CD8-positive, alpha-beta memory T cell (primary cell): ENCODE measurements at regions not wholly inside any gene's neighbourhood (a gene's known extent, or its start where the extent isn't known, plus 50 kb on each side); places are given as distances from the start of the nearest gene placed in this dataset.

ENCODE experiments used
- CTCF ChIA-PET: fragments of 350-600 bp; sonication (Branson Sonifier 250); formaldehyde crosslinking; loops from one replicate; lab custom pipeline; 2021; ENCODE audit warnings: antibody characterized with exemption; lab: Charles Lee
- POLR2A ChIA-PET: fragments of 350-600 bp; sonication (Branson Sonifier 250); formaldehyde crosslinking; loops from one replicate; lab custom pipeline; 2021; ENCODE audit warnings: antibody characterized with exemption; lab: Charles Lee
- DNase-seq, 5 donors: peaks; one replicate each; pipeline versions ENCODE4 v3.0.0 to v3.0.0-alpha.2; 2020 to 2022; ENCODE audit warnings: mixed read lengths in 1 of 5
- H3K27ac ChIP-seq: one replicate; pipeline ENCODE4 v1.7.0; 2013; ENCODE audit warnings: low read depth, mild to moderate bottlenecking, low read length, moderate library complexity
- H3K27me3 ChIP-seq: 2 replicates; pipeline ENCODE4 v1.7.0; 2013; ENCODE audit warnings: low read length, mild to moderate bottlenecking; ENCODE audit not compliant: insufficient read depth, poor library complexity, severe bottlenecking
- H3K36me3 ChIP-seq: 2 replicates; pipeline ENCODE4 v1.7.0; 2013; ENCODE audit warnings: mild to moderate bottlenecking, low read length, moderate library complexity; ENCODE audit not compliant: insufficient read depth
- H3K4me1 ChIP-seq: 2 replicates; pipeline ENCODE4 v1.7.0; 2013; ENCODE audit warnings: mild to moderate bottlenecking, low read length, moderate library complexity; ENCODE audit not compliant: insufficient read depth
- H3K4me3 ChIP-seq: 2 replicates; pipeline ENCODE4 v1.7.0; 2013; ENCODE audit warnings: mild to moderate bottlenecking, low read length
- H3K9me3 ChIP-seq: 2 replicates; pipeline ENCODE4 v1.7.0; 2013; ENCODE audit warnings: mild to moderate bottlenecking, low read length
- H3K27ac Mint-ChIP-seq, 8 donors: one replicate each; pipeline ENCODE4 v1.8.0; 2020 to 2021; ENCODE audit warnings: mixed read lengths in 8 of 8, mild to moderate bottlenecking in 6 of 8, inconsistent platforms in 3 of 8, moderate library complexity in 3 of 8
- H3K27me3 Mint-ChIP-seq, 2 donors: one replicate each; pipeline ENCODE4 v1.8.0; 2020 to 2021; ENCODE audit warnings: mixed read lengths in 2 of 2, mild to moderate bottlenecking in 1 of 2, moderate library complexity in 1 of 2
- H3K36me3 Mint-ChIP-seq, 3 donors: one replicate each; pipeline ENCODE4 v1.8.0; 2020 to 2021; ENCODE audit warnings: mixed read lengths in 3 of 3, inconsistent platforms in 1 of 3, mild to moderate bottlenecking in 1 of 3
- H3K4me1 Mint-ChIP-seq, 3 donors: one replicate each; pipeline ENCODE4 v1.8.0; 2020 to 2021; ENCODE audit warnings: mixed read lengths in 3 of 3, inconsistent platforms in 1 of 3, mild to moderate bottlenecking in 1 of 3
- H3K4me3 Mint-ChIP-seq, 7 donors: one replicate each; pipeline ENCODE4 v1.8.0; 2020 to 2021; ENCODE audit warnings: mixed read lengths in 7 of 7, mild to moderate bottlenecking in 6 of 7, moderate library complexity in 4 of 7, inconsistent platforms in 2 of 7
- H3K9me3 Mint-ChIP-seq, 5 donors: one replicate each; pipeline ENCODE4 v1.8.0; 2020 to 2022; ENCODE audit warnings: mixed read lengths in 5 of 5, mild to moderate bottlenecking in 3 of 5, moderate library complexity in 2 of 5, inconsistent platforms in 1 of 5

DNA sequence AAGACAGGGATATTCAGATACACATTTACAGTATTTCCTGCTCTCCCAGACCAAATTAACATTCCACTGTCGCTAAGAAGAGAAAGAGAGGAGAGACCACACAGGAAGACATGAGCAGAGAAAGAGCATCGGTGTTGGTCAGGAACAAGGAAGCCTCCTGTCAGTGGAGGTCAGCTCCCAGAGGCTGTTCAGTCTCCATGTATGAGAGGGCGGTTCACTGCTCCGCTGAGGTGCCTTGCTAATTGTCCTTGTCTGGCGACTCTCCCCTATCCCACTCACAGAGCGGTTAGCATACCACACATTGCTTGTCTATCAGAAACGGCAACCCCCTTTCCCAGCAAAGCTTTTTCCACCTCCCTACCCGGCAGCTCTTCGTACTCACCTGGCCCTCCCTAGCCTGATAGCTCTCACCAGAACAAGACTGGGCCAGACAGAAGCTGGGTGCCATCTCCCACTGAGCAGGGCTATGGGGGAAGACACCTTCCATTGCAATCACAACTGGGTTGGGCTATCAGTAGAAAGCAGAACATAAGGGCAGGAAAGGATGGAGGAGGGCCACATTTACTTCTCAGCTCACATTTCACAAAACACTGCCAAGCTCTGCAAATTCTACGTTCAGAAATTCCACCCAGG is 58.6 kb upstream of the LMNB1 start:
- DNase-seq, result no peak
- Histone ChIP-seq H3K4me1 (no peaks in the 10 kb centered on the region), H3K4me3 (no peak overlapping the region), H3K9me3 (no peaks in the 10 kb centered on the region), H3K27ac (no peak overlapping the region), H3K27me3 (no peaks in the 10 kb centered on the region), H3K36me3 (no peaks in the 10 kb centered on the region)
- POLR2A ChIA-PET, result no interaction called here
- Mint-ChIP-seq H3K4me3 (no peak overlapping the region), H3K4me1 (peaks cover 4 to 9% (median 6%) of the 10 kb centered on the region in 3 donors), H3K27me3 (peaks cover 2 to 3% of the 10 kb centered on the region in 2 donors), H3K36me3 (no peaks in the 10 kb centered on the region), H3K27ac (no peak overlapping the region), H3K9me3 (no peaks in the 10 kb centered on the region)
- CTCF ChIA-PET, result no interaction called here

DNA sequence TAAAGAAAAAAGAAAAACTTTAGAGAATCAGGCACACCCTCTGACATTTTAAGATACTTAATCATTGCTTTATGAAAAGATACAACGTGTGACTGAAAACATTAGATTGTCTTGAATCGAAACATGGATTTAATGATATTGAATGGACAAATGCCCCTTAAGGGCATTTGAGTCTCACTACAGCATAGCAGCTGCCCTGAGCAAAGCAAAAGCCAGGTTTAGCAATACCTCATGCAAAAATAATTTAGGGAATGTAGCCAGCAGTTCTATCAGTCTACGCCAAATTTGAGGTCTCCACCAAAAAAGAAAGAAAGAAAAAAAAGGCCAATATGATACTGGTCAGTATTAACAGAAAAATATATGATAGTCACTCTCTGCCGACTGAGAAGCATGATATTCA is 56.6 kb upstream of the LMNB1 start:
- H3K27me3 ChIP-seq, result no peaks in the 10 kb centered on the region
- no peaks in the 10 kb centered on the region for H3K9me3 Mint-ChIP-seq
- H3K4me1 ChIP-seq, result no peaks in the 10 kb centered on the region
- peaks cover 4 to 9% (median 6%) of the 10 kb centered on the region in 3 donors for H3K4me1 Mint-ChIP-seq
- ChIA-PET POLR2A (no interaction called here), CTCF (no interaction called here)
- no peaks in the 10 kb centered on the region for H3K36me3 ChIP-seq
- H3K9me3 ChIP-seq, result no peaks in the 10 kb centered on the region
- no peak overlapping the region for H3K4me3 Mint-ChIP-seq
- H3K4me3 ChIP-seq, result no peak overlapping the region
- H3K27ac ChIP-seq, result no peak overlapping the region
- no peak for DNase-seq
- no peaks in the 10 kb centered on the region for H3K36me3 Mint-ChIP-seq
- H3K27ac Mint-ChIP-seq, result no peak overlapping the region
- H3K27me3 Mint-ChIP-seq, result peaks cover 0 to 3% of the 10 kb centered on the region in 2 donors

DNA sequence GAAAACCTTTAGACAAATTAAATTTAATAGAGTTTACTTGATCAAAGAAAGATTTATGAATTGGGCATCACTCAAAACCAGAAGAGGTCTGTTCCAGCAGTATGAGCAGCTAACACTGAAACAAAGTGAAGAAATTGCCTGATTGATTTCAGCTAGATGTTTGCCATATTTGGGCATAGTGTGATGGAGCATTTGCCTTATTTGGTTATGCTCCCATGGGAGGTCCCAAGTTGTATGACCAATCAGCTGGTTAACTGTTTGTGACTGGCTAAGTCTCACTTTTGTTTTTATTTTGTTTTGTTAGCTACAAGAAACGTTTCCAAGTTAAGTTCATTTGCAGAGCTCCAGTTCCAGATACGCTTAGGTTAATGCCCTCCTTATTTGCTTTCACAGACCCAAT is 53.3 kb upstream of the LMNB1 start:
- Histone ChIP-seq H3K36me3 (no peaks in the 10 kb centered on the region), H3K27me3 (no peaks in the 10 kb centered on the region), H3K4me1 (no peaks in the 10 kb centered on the region), H3K9me3 (no peaks in the 10 kb centered on the region), H3K4me3 (no peak overlapping the region), H3K27ac (no peak overlapping the region)
- peaks cover 1 to 4% of the 10 kb centered on the region in 2 donors for H3K27me3 Mint-ChIP-seq
- POLR2A ChIA-PET, result no interaction called here
- H3K4me3 Mint-ChIP-seq, result no peak overlapping the region
- CTCF ChIA-PET, result no interaction called here
- no peaks in the 10 kb centered on the region for H3K4me1 Mint-ChIP-seq
- H3K27ac Mint-ChIP-seq, result peak overlapping the region in 1 of 8 donors; percentile 14
- H3K9me3 Mint-ChIP-seq, result no peaks in the 10 kb centered on the region
- no peak for DNase-seq
- no peaks in the 10 kb centered on the region for H3K36me3 Mint-ChIP-seq
